ENCODE measurements at regions not wholly inside any gene's neighbourhood (a gene's known extent, or its start where the extent isn't known, plus 50 kb on each side); places are given as distances from the start of the nearest gene placed in this dataset.
"Not testable (repeated sequence)": the region's sequence is repeated elsewhere in the genome, so short reads cannot be mapped to it uniquely, and the experiment has no call there.

DNA sequence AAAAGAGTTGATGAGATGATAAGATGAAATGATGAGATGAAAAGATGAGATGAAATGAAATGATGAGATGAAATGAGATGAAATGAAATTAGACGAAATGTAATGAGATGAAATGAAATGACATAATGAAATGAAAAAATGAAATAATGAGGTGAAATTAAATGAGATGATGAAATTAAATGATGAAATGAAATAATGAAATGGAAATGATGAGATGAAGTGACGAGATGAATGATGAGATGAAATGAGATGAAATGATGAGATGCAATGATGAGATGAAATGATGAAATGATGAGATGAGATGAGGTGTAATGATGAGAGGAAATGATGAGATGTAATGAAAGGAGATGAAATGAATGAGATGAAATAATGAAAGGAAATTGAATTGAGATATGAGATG lies 343.4 kb upstream of the PLGLB1 start:
- BruUV-seq (replicated peaks); CTCF ChIA-PET; intact Hi-C loops (cut with micrococcal nuclease); H3K9ac ChIP-seq (ENCODE audit: low read length); H3K27me3 ChIP-seq (ENCODE audit: insufficient read depth, low read length); H3K4me1 ChIP-seq (ENCODE audit: control insufficient read depth in 1 of 2, insufficient read depth in 2 of 2, low read length in 2 of 2); ATAC-seq; POLR2A ChIA-PET; H4K20me1 ChIP-seq (ENCODE audit: insufficient read depth); H3K4me3 ChIP-seq (replicated peaks in 1 of 2; ENCODE audit: low read depth in 1 of 2, low read length in 2 of 2); H2AFZ ChIP-seq (ENCODE audit: low read depth, low read length, poor library complexity, severe bottlenecking); H3K9me2 ChIP-seq (ENCODE audit: insufficient read depth); RAD21 ChIA-PET (ENCODE audit: low non-redundant PET in 1 of 2, low total read pairs in 2 of 2, uncharacterized antibody in 2 of 2, unreplicated experiment in 2 of 2); H3K9me3 ChIP-seq (ENCODE audit: control insufficient read depth in 1 of 2, insufficient read depth in 1 of 2, low read depth in 1 of 2, low read length in 2 of 2); H3K4me2 ChIP-seq (ENCODE audit: low read length); H3K27ac ChIP-seq (ENCODE audit: low read depth, low read length); DNase-seq (ENCODE audit: low read depth, low spot score); H3K36me3 ChIP-seq (ENCODE audit: control insufficient read depth in 1 of 2, insufficient read depth in 2 of 2, low read length in 2 of 2); H3K79me2 ChIP-seq (ENCODE audit: insufficient read depth, low read length): not testable (repeated sequence)

DNA sequence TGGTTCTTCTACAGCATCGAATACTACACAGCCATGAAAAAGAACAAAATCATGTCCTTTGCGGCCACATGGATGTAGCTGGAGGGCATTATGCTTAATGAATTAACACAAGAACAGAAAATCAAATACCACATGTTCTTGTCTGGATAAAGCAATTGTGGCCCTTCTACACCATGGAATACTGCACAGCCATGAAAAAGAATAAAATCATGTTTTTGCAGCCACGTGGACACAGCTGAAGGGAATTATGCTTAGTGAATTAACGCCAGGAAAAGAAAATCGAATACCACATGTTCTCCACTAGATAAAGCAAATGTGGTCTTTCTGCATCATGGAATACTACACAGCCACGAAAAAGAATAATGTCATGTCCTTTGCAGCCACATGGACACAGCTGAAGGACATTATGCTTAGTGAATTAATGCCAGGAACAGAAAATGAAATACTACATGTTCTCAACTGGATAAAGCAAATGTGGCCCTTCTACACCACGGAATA lies 361.8 kb upstream of the PLGLB2 start:
- H3K9me3 ChIP-seq (ENCODE audit: control insufficient read depth in 1 of 2, insufficient read depth in 1 of 2, low read depth in 1 of 2, low read length in 2 of 2); H3K9me2 ChIP-seq (ENCODE audit: insufficient read depth); H3K36me3 ChIP-seq (ENCODE audit: control insufficient read depth in 1 of 2, insufficient read depth in 2 of 2, low read length in 2 of 2); H3K9ac ChIP-seq (ENCODE audit: low read length); H3K27me3 ChIP-seq (ENCODE audit: insufficient read depth, low read length); DNase-seq (ENCODE audit: low read depth, low spot score); H2AFZ ChIP-seq (ENCODE audit: low read depth, low read length, poor library complexity, severe bottlenecking); POLR2A ChIA-PET; ATAC-seq; CTCF ChIA-PET; BruUV-seq (replicated peaks); RAD21 ChIA-PET (ENCODE audit: low non-redundant PET in 1 of 2, low total read pairs in 2 of 2, uncharacterized antibody in 2 of 2, unreplicated experiment in 2 of 2); intact Hi-C loops (cut with micrococcal nuclease); H3K4me2 ChIP-seq (ENCODE audit: low read length); H3K4me3 ChIP-seq (replicated peaks in 1 of 2; ENCODE audit: low read depth in 1 of 2, low read length in 2 of 2); H3K4me1 ChIP-seq (ENCODE audit: control insufficient read depth in 1 of 2, insufficient read depth in 2 of 2, low read length in 2 of 2); H3K27ac ChIP-seq (ENCODE audit: low read depth, low read length); H3K79me2 ChIP-seq (ENCODE audit: insufficient read depth, low read length); H4K20me1 ChIP-seq (ENCODE audit: insufficient read depth): not testable (repeated sequence)

DNA sequence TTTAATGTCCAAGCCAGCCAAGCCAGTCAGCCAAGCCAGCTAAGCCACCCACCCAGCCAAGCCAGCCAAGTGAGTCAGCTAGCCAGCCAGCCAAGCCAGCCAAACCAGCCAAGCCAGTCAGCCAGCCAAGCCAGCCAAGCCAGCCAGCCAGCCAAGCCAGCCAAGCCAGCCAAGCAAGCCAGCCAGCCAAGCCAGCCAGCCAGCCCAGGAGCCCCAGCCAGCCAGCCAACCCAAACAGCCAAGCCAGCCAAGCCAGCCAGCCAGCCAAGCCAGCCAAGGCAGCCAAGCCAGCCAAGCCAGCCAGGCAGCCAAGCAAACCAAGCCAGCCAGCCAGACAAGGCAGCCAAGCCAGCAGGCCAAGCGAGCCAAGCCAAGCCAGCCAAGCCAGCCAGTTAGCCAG lies 352.1 kb upstream of the PLGLB2 start:
- 0 out of 2 replicates have a peak, but pooled peaks have one; percentile 50 for ATAC-seq
- H4K20me1 ChIP-seq (ENCODE audit: insufficient read depth); BruUV-seq (replicated peaks): not testable (repeated sequence)

DNA sequence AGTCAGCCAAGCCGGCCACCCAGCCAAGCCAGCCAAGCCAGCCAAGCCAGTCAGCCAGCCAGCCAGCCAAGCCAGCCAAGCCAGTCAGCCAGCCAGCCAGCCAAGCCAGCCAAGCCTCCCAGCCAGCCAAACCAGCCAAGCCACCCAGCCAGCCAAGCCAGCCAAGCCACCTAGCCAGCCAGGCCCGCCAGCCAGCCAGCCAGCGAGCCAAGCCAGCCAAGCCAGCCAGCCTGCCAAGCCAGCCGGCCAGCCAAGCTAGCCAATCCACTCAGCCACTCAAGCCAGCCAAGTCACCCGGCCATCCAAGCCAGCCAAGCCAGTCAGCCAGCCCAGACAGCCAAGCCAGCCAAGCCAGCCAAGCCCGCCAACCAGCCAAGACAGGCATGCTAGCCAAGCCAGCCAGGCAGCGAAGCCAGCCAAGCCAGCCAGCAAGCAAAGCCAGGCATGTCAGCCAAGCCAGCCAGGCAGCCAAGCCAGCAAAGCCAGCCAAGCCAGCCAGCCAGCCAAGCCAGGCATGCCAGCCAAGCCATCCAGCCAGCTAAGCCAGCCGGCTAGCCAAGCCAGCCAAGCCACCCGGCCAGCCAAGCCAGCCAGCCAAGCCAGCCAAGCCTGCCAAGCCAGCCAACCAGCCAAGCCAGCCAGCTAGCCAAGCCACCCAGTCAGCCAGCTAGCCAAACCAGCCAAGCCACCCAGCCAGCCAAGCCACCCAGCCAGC lies 351.2 kb upstream of the PLGLB2 start:
- CTCF ChIA-PET; H3K27me3 ChIP-seq (ENCODE audit: insufficient read depth, low read length); H3K9me3 ChIP-seq (ENCODE audit: control insufficient read depth in 1 of 2, insufficient read depth in 1 of 2, low read depth in 1 of 2, low read length in 2 of 2); H3K27ac ChIP-seq (ENCODE audit: low read depth, low read length); DNase-seq (ENCODE audit: low read depth, low spot score); H4K20me1 ChIP-seq (ENCODE audit: insufficient read depth); POLR2A ChIA-PET; H3K9me2 ChIP-seq (ENCODE audit: insufficient read depth); H3K4me1 ChIP-seq (ENCODE audit: control insufficient read depth in 1 of 2, insufficient read depth in 2 of 2, low read length in 2 of 2); intact Hi-C loops (cut with micrococcal nuclease); H3K4me3 ChIP-seq (replicated peaks in 1 of 2; ENCODE audit: low read depth in 1 of 2, low read length in 2 of 2); ATAC-seq; H3K9ac ChIP-seq (ENCODE audit: low read length); RAD21 ChIA-PET (ENCODE audit: low non-redundant PET in 1 of 2, low total read pairs in 2 of 2, uncharacterized antibody in 2 of 2, unreplicated experiment in 2 of 2); BruUV-seq (replicated peaks); H3K79me2 ChIP-seq (ENCODE audit: insufficient read depth, low read length); H3K36me3 ChIP-seq (ENCODE audit: control insufficient read depth in 1 of 2, insufficient read depth in 2 of 2, low read length in 2 of 2); H2AFZ ChIP-seq (ENCODE audit: low read depth, low read length, poor library complexity, severe bottlenecking); H3K4me2 ChIP-seq (ENCODE audit: low read length): not testable (repeated sequence)

More for the DNA sequence above, 352.1 kb upstream of the PLGLB2 start:
- H2AFZ ChIP-seq (ENCODE audit: low read depth, low read length, poor library complexity, severe bottlenecking); H3K4me3 ChIP-seq (replicated peaks in 1 of 2; ENCODE audit: low read depth in 1 of 2, low read length in 2 of 2); H3K4me1 ChIP-seq (ENCODE audit: control insufficient read depth in 1 of 2, insufficient read depth in 2 of 2, low read length in 2 of 2); H3K79me2 ChIP-seq (ENCODE audit: insufficient read depth, low read length); RAD21 ChIA-PET (ENCODE audit: low non-redundant PET in 1 of 2, low total read pairs in 2 of 2, uncharacterized antibody in 2 of 2, unreplicated experiment in 2 of 2); H3K27me3 ChIP-seq (ENCODE audit: insufficient read depth, low read length); DNase-seq (ENCODE audit: low read depth, low spot score); intact Hi-C loops (cut with micrococcal nuclease); H3K9me3 ChIP-seq (ENCODE audit: control insufficient read depth in 1 of 2, insufficient read depth in 1 of 2, low read depth in 1 of 2, low read length in 2 of 2); H3K9ac ChIP-seq (ENCODE audit: low read length); H3K36me3 ChIP-seq (ENCODE audit: control insufficient read depth in 1 of 2, insufficient read depth in 2 of 2, low read length in 2 of 2); H3K27ac ChIP-seq (ENCODE audit: low read depth, low read length); H3K9me2 ChIP-seq (ENCODE audit: insufficient read depth); POLR2A ChIA-PET; CTCF ChIA-PET; H3K4me2 ChIP-seq (ENCODE audit: low read length): not testable (repeated sequence)
